Esophagus squamous epithelium (tissue), 5 donors: ENCODE measurements at regions not wholly inside any gene's neighbourhood (a gene's known extent, or its start where the extent isn't known, plus 50 kb on each side); places are given as distances from the start of the nearest gene placed in this dataset.
"Not testable (repeated sequence)": the region's sequence is repeated elsewhere in the genome, so short reads cannot be mapped to it uniquely, and the experiment has no call there.

Experiments
- DNase-seq: peaks from one replicate; lab custom pipeline; 2025; lab: John Stamatoyannopoulos, UW
- H3K27ac ChIP-seq, 4 donors: fragments of 200-600 bp; sonication (generic); one replicate each; pipeline ENCODE4 v1.5.1; 2016 to 2019; ENCODE audit warnings: mild to moderate bottlenecking in 1 of 4
- H3K27me3 ChIP-seq, 4 donors: fragments of 200-600 bp; sonication (generic); 1 replicate in 3 of 4; 2 replicates in 1 of 4; pipeline versions ENCODE4 v1.5.1 to v1.6.0; 2017 to 2021; ENCODE audit warnings: antibody characterized with exemption in 1 of 4
- H3K36me3 ChIP-seq, 3 donors: fragments of 200-600 bp; sonication (generic); one replicate each; pipeline ENCODE4 v1.5.1; 2016 to 2019
- H3K4me1 ChIP-seq, 3 donors: fragments of 200-600 bp; sonication (generic); one replicate each; pipeline ENCODE4 v1.5.1; 2017 to 2019
- H3K4me3 ChIP-seq, 4 donors: fragments of 200-600 bp; sonication (generic); 1 replicate in 3 of 4; 2 replicates in 1 of 4; pipeline ENCODE4 v1.5.1; 2016 to 2019; ENCODE audit warnings: mild to moderate bottlenecking in 2 of 4, moderate library complexity in 1 of 4
- H3K9me3 ChIP-seq, 3 donors: fragments of 200-600 bp; sonication (generic); one replicate each; pipeline ENCODE4 v1.5.1; 2016 to 2019
- CTCF ChIP-seq, 6 experiments: fragments of 450-650 bp in 4 of 6; fragments of 200-600 bp in 2 of 6; sonication (generic) in 2 of 6; IDR thresholded peaks; one replicate each; pipeline ENCODE4 v1.5.1; 2016 to 2019; ENCODE audit warnings: antibody characterized with exemption in 6 of 6, mild to moderate bottlenecking in 4 of 6, moderate library complexity in 4 of 6
- POLR2A ChIP-seq, 4 donors: fragments of 450-650 bp; IDR thresholded peaks; one replicate each; pipeline ENCODE4 v1.6.1; 2017; ENCODE audit warnings: antibody characterized with exemption in 4 of 4, mild to moderate bottlenecking in 4 of 4, moderate library complexity in 3 of 4
- WGBS, 2 donors: methylation state at CpG; one replicate each; pipeline ENCODE4 v1.1.5; 2018; 5-methylcytosine and 5-hydroxymethylcytosine counted together
- intact Hi-C: fragments of 100-400 bp; cut with DNase I; formaldehyde crosslinking; loops from one replicate; pipeline ENCODE4 v1.15.0; 2022
- donor health status: DM: yes; HTN: yes; CAD: no.

- Histone ChIP-seq H3K36me3 (no peaks in the 10 kb centered on the region), H3K27me3 (no peaks in the 10 kb centered on the region), H3K4me3 (no peak overlapping the region), H3K4me1 (no peaks in the 10 kb centered on the region), H3K27ac (no peak overlapping the region), H3K9me3 (peaks cover 0 to 17% (median 0%) of the 10 kb centered on the region in 3 donors)
- WGBS, 2 donors = 74 to 83% methylated on average over 6 of the region's 6 CpGs
- no peak for DNase-seq
- TF ChIP-seq POLR2A (IDR thresholded peaks at IDR 0.05) (no peak), CTCF (IDR thresholded peaks at IDR 0.05) (no peak)
- intact Hi-C loops = no loop called here
Measured at GRCh38 chr15:23761386-23761785, 74.3 kb upstream of the NDN start.

- Histone ChIP-seq H3K36me3 (no peaks in the 10 kb centered on the region), H3K27ac (no peak overlapping the region), H3K9me3 (peaks cover 0 to 18% (median 0%) of the 10 kb centered on the region in 3 donors), H3K4me1 (no peaks in the 10 kb centered on the region), H3K27me3 (no peaks in the 10 kb centered on the region), H3K4me3 (no peak overlapping the region)
- 55 to 65% methylated on average over 7 to 8 of the region's 8 CpGs for WGBS, 2 donors
- intact Hi-C loops = no loop called here
- TF ChIP-seq CTCF (IDR thresholded peaks at IDR 0.05) (no peak), POLR2A (IDR thresholded peaks at IDR 0.05) (no peak)
- no peak for DNase-seq
Measured at GRCh38 chr15:23762026-23762425, 74.9 kb upstream of the NDN start.

GRCh38 chr15:23763021-23763420, 75.9 kb upstream of the NDN start:
- intact Hi-C loops = no loop called here
- no peak for TF ChIP-seq POLR2A (IDR thresholded peaks at IDR 0.05)
- Histone ChIP-seq H3K27me3 (no peaks in the 10 kb centered on the region), H3K36me3 (no peaks in the 10 kb centered on the region), H3K27ac (no peak overlapping the region), H3K9me3 (peaks cover 0 to 15% (median 0%) of the 10 kb centered on the region in 3 donors), H3K4me3 (no peak overlapping the region), H3K4me1 (no peaks in the 10 kb centered on the region)
- no peak for DNase-seq
- WGBS, 2 donors = 79 to 91% methylated on average over 8 to 9 of the region's 9 CpGs

- no peak for DNase-seq
- H3K36me3 ChIP-seq = no peaks in the 10 kb centered on the region
- H3K27ac ChIP-seq = no peak overlapping the region
- intact Hi-C loops = no loop called here
- H3K4me1 ChIP-seq = no peaks in the 10 kb centered on the region
- no peak for TF ChIP-seq CTCF (IDR thresholded peaks at IDR 0.05)
- TF ChIP-seq POLR2A (IDR thresholded peaks at IDR 0.05) = no peak
- no peaks in the 10 kb centered on the region for H3K27me3 ChIP-seq
- peaks cover 0 to 15% (median 0%) of the 10 kb centered on the region in 3 donors for H3K9me3 ChIP-seq
- WGBS, 2 donors = 39 to 50% methylated on average over 3 of the region's 3 CpGs
- H3K4me3 ChIP-seq = no peak overlapping the region
Measured at GRCh38 chr15:23764306-23764705, 77.2 kb upstream of the NDN start.

GRCh38 chr15:23764716-23765115, 77.6 kb upstream of the NDN start:
- Histone ChIP-seq H3K9me3 (peaks cover 0 to 15% (median 0%) of the 10 kb centered on the region in 3 donors), H3K27ac (no peak overlapping the region), H3K27me3 (no peaks in the 10 kb centered on the region), H3K4me1 (no peaks in the 10 kb centered on the region), H3K36me3 (no peaks in the 10 kb centered on the region), H3K4me3 (no peak overlapping the region)
- no peak for DNase-seq
- no peak for TF ChIP-seq POLR2A (IDR thresholded peaks at IDR 0.05)
- TF ChIP-seq CTCF (IDR thresholded peaks at IDR 0.05) = no peak
- WGBS, 2 donors = 67 to 78% methylated on average over 4 of the region's 4 CpGs
- intact Hi-C loops = no loop called here

GRCh38 chr15:23766779-23767178, 79.7 kb upstream of the NDN start:
- H3K4me1 ChIP-seq, intact Hi-C loops: not testable (repeated sequence)
- WGBS, 2 donors = 36 to 43% methylated on average over 1 of the region's 2 CpGs

More at GRCh38 chr15:23766779-23767178, 79.7 kb upstream of the NDN start:
- H3K36me3 ChIP-seq, DNase-seq, H3K27me3 ChIP-seq, H3K27ac ChIP-seq, H3K4me3 ChIP-seq: not testable (repeated sequence)
- peaks cover 0 to 15% (median 0%) of the 10 kb centered on the region in 3 donors for H3K9me3 ChIP-seq
